ENCODE measurements at regions not wholly inside any gene's neighbourhood (a gene's known extent, or its start where the extent isn't known, plus 50 kb on each side); places are given as distances from the start of the nearest gene placed in this dataset.

GRCh38 chr5:145437627-145438026, 397.5 kb downstream of the PRELID2 start (continued):
- TF ChIP-seq, protein P1, sequence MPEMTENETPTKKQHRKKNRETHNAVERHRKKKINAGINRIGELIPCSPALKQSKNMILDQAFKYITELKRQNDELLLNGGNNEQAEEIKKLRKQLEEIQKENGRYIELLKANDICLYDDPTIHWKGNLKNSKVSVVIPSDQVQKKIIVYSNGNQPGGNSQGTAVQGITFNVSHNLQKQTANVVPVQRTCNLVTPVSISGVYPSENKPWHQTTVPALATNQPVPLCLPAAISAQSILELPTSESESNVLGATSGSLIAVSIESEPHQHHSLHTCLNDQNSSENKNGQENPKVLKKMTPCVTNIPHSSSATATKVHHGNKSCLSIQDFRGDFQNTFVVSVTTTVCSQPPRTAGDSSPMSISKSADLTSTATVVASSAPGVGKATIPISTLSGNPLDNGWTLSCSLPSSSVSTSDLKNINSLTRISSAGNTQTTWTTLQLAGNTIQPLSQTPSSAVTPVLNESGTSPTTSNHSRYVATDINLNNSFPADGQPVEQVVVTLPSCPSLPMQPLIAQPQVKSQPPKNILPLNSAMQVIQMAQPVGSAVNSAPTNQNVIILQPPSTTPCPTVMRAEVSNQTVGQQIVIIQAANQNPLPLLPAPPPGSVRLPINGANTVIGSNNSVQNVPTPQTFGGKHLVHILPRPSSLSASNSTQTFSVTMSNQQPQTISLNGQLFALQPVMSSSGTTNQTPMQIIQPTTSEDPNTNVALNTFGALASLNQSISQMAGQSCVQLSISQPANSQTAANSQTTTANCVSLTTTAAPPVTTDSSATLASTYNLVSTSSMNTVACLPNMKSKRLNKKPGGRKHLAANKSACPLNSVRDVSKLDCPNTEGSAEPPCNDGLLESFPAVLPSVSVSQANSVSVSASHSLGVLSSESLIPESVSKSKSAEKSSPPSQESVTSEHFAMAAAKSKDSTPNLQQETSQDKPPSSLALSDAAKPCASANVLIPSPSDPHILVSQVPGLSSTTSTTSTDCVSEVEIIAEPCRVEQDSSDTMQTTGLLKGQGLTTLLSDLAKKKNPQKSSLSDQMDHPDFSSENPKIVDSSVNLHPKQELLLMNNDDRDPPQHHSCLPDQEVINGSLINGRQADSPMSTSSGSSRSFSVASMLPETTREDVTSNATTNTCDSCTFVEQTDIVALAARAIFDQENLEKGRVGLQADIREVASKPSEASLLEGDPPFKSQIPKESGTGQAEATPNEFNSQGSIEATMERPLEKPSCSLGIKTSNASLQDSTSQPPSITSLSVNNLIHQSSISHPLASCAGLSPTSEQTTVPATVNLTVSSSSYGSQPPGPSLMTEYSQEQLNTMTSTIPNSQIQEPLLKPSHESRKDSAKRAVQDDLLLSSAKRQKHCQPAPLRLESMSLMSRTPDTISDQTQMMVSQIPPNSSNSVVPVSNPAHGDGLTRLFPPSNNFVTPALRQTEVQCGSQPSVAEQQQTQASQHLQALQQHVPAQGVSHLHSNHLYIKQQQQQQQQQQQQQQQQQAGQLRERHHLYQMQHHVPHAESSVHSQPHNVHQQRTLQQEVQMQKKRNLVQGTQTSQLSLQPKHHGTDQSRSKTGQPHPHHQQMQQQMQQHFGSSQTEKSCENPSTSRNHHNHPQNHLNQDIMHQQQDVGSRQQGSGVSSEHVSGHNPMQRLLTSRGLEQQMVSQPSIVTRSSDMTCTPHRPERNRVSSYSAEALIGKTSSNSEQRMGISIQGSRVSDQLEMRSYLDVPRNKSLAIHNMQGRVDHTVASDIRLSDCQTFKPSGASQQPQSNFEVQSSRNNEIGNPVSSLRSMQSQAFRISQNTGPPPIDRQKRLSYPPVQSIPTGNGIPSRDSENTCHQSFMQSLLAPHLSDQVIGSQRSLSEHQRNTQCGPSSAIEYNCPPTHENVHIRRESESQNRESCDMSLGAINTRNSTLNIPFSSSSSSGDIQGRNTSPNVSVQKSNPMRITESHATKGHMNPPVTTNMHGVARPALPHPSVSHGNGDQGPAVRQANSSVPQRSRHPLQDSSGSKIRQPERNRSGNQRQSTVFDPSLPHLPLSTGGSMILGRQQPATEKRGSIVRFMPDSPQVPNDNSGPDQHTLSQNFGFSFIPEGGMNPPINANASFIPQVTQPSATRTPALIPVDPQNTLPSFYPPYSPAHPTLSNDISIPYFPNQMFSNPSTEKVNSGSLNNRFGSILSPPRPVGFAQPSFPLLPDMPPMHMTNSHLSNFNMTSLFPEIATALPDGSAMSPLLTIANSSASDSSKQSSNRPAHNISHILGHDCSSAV (CRISPR knock-in tag; IDR thresholded peaks at IDR 0.05; ENCODE audit: borderline replicate concordance) = no peak
- TF ChIP-seq MTF2 (CRISPR knock-in tag; IDR thresholded peaks at IDR 0.05; ENCODE audit: borderline replicate concordance) = no peak

DNA sequence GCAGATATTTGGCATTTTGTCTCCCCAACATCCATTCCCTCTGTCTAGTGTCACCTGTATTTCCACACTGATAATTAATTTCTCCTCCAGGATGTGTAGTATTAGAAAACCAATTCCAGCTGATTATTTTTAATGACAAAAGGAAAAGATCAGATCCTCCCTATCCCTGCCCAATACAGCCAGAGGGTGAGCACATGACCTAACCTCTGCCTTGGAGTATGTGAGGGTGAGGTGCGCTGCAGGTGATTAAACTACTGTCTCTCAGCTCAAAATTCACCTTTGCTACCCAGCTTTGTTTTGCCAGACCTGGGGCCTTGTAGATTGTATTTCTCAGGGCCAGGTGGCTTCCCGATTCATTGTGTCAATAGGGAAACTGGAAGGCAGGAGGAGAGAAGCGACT, 402.1 kb downstream of the PRELID2 start:
- no peak overlapping the region for H3K9ac ChIP-seq (ENCODE audit: insufficient read depth, low read depth, low read length)
- H4K20me1 ChIP-seq (ENCODE audit: insufficient read depth, low read length) = no peaks in the 10 kb centered on the region
- FAIRE-seq (no peak), ATAC-seq (no peak), DNase-seq (ENCODE audit: low spot score) (no peak)
- ChIA-PET POLR2A (no interaction called here), CTCF (ENCODE audit: low intra/inter-chr PET ratio, low total read pairs) (no interaction called here)
- no peaks in the 10 kb centered on the region for H3K9me3 ChIP-seq (ENCODE audit: low read length)
- no peaks in the 10 kb centered on the region for H3K36me3 ChIP-seq (replicated peaks in 1 of 2; ENCODE audit: control insufficient read depth in 1 of 2, insufficient read depth in 2 of 2, low read length in 2 of 2)
- no peaks in the 10 kb centered on the region for H3K4me1 ChIP-seq (ENCODE audit: insufficient read depth, low read length)
- no peak overlapping the region for H3K4me3 ChIP-seq (replicated peaks in 1 of 3; ENCODE audit: insufficient read depth in 1 of 3, low read depth in 2 of 3, low read length in 3 of 3)
- intact Hi-C loops (cut with micrococcal nuclease; ENCODE audit: unreplicated experiment) = no loop called here
- no peaks in the 10 kb centered on the region for H3K79me2 ChIP-seq (ENCODE audit: insufficient read depth, low read length)
- H3K4me2 ChIP-seq (ENCODE audit: low read depth, low read length) = no peak overlapping the region
- no peak overlapping the region for H3K27ac ChIP-seq (ENCODE audit: extremely low read length, insufficient read depth, low read length)
- no peak overlapping the region for H2AFZ ChIP-seq (ENCODE audit: low read length)
- WGBS (ENCODE audit: low lambda C conversion rate) = 10% methylated on average over 3 of the region's 3 CpGs
- H3K27me3 ChIP-seq (ENCODE audit: control insufficient read depth in 1 of 2, insufficient read depth in 2 of 2, low read length in 2 of 2) = no peaks in the 10 kb centered on the region; a peak in 1 of 5 replicates
- in situ Hi-C loops (cut with HindIII; ENCODE audit: extremely low pct_ligation_motif_present, low pct_unique_long_range_greater_than_20kb) = no loop called here
- BruUV-seq (replicated peaks) = no TSS peak
- no peak for TF ChIP-seq ZNF574 (CRISPR knock-in tag; IDR thresholded peaks at IDR 0.05)
- no peak for TF ChIP-seq ZNF800 (CRISPR knock-in tag; IDR thresholded peaks at IDR 0.05)
- no peak for TF ChIP-seq MLX (CRISPR knock-in tag; IDR thresholded peaks at IDR 0.05)
- no peak for TF ChIP-seq RCOR2 (CRISPR knock-in tag; IDR thresholded peaks at IDR 0.05)
- TF ChIP-seq IKZF1 (IDR thresholded peaks at IDR 0.05) = no peak
- TF ChIP-seq ZNF629 (CRISPR knock-in tag; conservative IDR thresholded peaks at IDR 0.05) = no peak
- no peak for TF ChIP-seq ZNF562 (CRISPR knock-in tag; IDR thresholded peaks at IDR 0.05; ENCODE audit: borderline replicate concordance)
- no peak for TF ChIP-seq ZNF510 (CRISPR knock-in tag; IDR thresholded peaks at IDR 0.05; ENCODE audit: low read depth)
- no peak for TF ChIP-seq ZNF432 (CRISPR knock-in tag; IDR thresholded peaks at IDR 0.05; ENCODE audit: borderline replicate concordance)

All from HepG2 (cell line).